COLO668 (cell line): ENCODE measurements at regions not wholly inside any gene's neighbourhood (a gene's known extent, or its start where the extent isn't known, plus 50 kb on each side); places are given as distances from the start of the nearest gene placed in this dataset.
A peak's percentile ranks its signal among the peaks of the same experiment; 100 is the strongest.
"Not testable (repeated sequence)": the region's sequence is repeated elsewhere in the genome, so short reads cannot be mapped to it uniquely, and the experiment has no call there.

Source experiments
- DNase-seq: peaks from one replicate; lab custom pipeline; 2025; ENCODE audit not compliant: unreplicated experiment; lab: John Stamatoyannopoulos, UW

- peak; percentile 60 for DNase-seq
Measured at GRCh38 chr5:7208938-7209337, 187.0 kb upstream of the ADCY2 start.

DNA sequence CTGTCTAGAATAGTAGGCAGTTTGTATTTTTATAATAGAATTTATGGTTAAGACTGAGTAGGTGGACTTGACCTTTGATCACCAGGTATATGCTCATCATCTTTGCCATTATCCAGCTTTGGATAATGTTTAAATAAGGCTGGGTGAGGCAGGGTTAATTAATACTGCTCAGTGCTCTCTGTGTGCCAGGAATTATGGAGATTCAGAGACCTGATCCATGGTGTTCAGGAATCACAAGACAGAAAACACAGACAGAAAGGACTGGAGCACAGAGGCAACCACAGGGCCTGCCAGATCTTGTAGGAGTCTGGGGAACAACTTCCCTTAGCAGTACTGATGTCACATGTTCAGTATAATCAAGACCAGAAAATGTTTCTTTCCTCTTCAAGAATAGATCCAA, 186.3 kb upstream of the ADCY2 start:
- DNase-seq = peak; percentile 12

DNA sequence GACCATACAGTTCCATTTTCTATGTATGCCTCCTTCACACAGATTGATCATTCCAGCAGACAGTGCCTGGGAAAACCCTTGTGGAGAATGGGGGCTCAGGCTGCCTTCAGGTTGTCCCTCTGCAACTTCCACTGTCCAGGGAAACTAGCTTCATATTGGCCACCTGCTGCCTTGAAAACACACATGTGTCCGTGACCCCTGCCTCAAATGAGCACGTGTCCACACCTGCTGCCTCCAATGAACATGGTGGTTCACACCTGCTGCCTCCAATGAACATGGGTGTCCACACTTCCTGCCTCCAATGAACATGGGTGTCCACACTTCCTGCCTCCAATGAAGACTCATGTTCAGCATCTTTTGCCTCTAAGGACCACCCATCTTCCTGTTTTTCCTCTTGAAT, 185.4 kb upstream of the ADCY2 start:
- no peak for DNase-seq

DNA sequence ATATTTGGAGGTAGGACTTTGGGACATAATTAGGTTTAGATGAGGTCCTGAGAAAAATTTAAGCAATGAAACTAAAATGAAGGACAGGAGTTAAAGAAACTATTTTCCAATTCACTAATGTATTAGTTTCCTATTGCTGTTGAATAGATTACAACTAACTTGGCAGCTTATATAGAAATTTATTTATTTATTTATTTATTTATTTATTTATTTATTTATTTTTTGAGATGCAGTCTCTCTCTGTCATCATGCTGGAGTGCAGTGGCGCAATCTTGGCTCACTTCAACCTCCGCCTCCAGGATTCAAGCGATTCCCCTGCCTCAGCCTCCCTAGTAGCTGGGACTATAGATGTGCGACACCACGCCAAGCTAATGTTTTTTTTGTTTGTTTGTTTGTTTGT, 182.4 kb upstream of the ADCY2 start:
- no peak for DNase-seq

- no peak for DNase-seq
Measured at GRCh38 chr5:7214906-7215416, 181.0 kb upstream of the ADCY2 start.

- DNase-seq = no peak
Measured at GRCh38 chr5:7218141-7218540, 177.8 kb upstream of the ADCY2 start.

GRCh38 chr5:7220156-7220555, 175.8 kb upstream of the ADCY2 start:
- DNase-seq = no peak

- DNase-seq = no peak
Measured at GRCh38 chr5:7221041-7221440, 174.9 kb upstream of the ADCY2 start.

- DNase-seq = no peak
Measured at GRCh38 chr5:7225826-7226225, 170.1 kb upstream of the ADCY2 start.

DNA sequence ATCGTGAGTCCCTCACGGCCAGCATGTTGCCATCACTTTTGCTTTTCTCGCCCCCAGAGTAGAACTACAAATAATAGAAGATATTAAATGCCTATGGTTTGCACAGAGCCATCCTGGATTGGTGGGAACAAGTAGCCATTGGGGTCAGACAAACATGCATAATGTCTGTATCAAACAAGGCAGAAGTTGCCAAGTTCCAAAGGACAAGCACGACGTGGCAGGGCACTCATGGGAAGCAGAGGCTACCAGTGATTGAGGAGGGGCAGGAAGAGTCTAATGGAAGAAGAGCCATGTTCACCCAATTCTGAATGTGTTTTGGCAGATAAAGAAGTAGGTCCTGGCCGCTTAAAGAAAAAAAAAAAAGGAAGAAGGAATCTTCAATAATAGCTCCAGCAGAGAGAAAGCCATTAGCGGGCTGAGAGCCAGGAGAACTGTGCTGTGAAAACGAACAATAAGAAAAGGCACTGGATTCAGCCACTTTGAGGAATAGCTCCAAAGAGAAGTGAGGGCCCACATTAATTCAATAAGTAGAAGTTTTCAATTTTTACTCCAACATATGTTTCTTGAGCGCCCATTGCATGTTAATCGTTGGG, 153.7 kb upstream of the ADCY2 start:
- no peak for DNase-seq

- no peak for DNase-seq
Measured at GRCh38 chr5:7244208-7244607, 151.7 kb upstream of the ADCY2 start.

DNA sequence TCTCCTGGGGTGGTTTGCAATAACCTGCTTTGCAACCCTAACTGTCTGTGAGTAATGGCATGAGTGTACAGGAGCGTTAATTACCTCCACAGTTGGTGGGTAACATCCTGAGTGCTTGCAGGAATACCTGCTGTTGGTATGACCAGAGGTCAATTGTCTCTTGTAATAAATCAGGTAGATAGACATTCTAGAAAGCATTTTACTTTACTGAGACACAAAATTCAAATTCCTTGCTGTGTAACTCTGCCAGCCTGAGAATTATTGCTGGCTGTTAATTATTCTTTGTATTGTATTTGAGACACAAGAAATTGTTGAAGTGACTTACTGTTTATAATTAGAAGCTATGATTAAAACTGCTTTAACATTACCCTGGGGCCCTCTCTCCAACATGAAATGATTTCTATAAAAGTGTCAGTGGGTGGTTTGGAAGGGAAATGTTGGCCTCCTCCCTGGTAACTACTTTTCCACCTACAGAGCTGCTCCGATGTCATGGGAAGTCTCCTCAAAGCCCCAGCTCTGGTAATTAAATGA, 150.8 kb upstream of the ADCY2 start:
- no peak for DNase-seq

- no peak for DNase-seq
Measured at GRCh38 chr5:7246287-7246686, 149.7 kb upstream of the ADCY2 start.

GRCh38 chr5:7250004-7250403, 145.9 kb upstream of the ADCY2 start:
- no peak for DNase-seq

DNA sequence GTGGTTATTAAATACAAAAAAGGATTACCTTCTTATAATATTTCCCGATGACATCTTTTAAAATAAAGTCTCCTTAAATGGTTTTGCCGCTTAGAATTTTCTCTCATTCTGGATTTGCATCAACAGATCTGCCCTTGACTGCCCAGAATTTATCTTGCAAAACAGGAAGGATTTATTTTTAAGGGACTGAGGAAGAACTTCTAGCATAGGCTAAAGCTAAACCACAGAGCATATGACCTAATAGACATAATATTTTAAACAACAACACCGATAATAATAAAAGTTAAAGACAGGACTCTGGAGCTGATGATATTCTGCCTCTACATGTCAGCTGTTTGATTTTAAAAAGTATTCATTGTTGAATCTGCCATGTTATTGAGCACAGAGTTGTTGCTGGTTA, 145.3 kb upstream of the ADCY2 start:
- DNase-seq = no peak

DNA sequence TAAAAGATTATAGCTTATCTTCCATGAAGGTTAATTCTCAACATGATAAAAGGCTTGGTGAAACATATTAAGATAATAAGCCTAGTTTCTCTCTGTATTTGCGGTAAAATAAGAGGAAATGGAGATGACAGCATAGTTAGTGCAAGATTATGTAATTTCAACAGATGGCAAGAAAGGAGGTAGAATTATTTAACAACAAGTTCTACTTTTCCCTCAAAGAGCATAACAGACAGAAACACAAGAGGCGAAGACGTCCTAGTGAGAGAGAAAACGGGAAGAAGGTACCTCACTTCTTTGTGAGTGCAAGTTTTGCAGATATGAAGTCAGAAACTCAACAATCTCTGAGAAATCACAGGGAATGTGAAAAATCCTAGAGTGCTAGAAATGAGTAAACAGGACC, 144.8 kb upstream of the ADCY2 start:
- DNase-seq = no peak

DNA sequence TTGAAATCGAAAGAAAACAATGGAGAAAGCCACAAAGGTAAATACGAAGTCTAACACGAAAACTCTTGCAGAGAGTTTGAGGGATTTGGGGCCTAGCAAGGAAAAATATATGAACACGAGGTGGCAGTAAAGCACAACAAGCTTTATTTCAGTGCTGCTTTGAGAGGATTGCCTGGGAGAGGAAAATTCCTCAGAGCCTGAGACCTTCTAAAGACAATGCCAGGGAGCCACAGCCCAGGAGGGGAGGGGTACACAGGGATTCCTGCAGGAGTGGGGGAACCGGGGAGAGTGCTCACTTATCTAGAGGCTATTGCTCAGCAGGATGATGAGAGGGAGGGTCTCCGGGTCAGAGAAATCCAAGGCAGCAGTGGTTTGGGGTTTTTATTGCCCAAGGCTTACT, 134.9 kb upstream of the ADCY2 start:
- peak; percentile 32 for DNase-seq

GRCh38 chr5:7261900-7262299, 134.0 kb upstream of the ADCY2 start:
- no peak for DNase-seq

DNA sequence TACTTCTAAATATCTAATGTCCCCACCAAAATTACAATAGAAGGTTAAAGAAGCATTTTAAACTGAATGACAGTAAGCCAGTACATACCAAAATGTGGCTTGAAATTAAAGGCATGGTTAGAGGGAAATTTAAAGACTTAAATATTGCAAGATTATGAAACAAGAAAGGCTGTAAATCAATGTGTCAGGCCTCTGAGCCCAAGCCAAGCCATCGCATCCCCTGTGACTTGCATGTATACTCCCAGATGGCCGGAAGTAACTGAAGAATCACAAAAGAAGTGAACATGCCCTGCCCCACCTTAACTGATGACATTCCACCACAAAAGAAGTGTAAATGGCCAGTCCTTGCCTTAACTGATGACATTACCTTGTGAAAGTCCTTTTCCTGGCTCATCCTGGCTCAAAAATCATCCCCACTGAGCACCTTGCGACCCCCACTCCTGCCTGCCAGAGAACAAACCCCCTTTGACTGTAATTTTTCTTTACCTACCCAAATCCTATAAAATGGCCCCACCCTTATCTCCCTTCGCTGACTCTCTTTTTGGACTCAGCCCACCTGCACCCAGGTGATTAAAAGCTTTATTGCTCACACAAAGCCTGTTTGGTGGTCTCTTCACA, 132.4 kb upstream of the ADCY2 start:
- not testable (repeated sequence) for DNase-seq

DNA sequence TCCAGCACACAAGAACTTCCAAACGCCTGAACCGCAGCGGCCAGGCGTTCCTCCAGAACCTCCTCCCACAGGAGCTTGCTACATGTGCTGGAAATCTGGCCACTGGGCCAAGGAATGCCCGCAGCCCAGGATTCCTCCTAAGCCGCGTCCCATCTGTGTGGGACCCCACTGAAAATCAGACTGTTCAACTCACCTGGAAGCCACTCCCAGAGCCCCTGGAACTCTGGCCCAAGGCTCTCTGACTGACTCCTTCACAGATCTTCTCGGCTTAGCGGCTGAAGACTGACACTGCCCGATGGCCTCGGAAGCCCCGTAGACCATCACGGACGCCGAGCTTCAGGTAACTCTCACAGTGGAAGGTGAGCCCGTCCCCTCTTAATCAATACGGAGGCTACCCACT, 130.2 kb upstream of the ADCY2 start:
- DNase-seq = not testable (repeated sequence)

GRCh38 chr5:7268722-7269121, 127.2 kb upstream of the ADCY2 start:
- not testable (repeated sequence) for DNase-seq

DNA sequence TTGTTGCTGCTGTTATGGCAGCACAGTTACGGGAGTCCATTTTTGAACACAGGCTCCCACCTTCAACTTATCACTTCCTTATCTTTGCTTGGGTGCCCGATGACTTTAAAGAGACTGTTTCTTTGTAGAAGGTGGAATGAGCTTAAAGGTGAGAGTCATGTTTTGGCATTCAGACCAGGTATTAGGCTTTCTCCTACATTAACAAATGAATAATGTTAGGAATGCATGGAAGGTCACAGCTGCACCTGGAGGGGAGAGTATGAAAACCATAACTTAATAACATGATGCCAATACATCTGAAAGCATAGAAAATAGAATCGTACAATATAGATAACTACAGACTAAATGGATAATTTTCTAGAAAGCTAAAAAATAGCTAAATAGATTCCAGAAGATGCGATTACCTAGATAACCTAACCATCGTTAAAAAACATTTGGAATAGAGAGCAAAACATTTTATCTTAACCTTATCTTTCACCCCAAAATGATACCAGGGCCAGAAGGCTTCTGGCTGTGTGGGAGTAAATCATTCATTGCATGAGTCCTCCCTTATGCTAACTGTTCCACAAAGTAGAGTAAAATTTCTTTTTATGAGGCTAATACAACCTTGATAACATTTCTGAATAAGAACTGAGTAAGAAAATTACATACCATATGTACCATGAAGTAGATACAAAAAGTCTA, 126.2 kb upstream of the ADCY2 start:
- DNase-seq = no peak
